Thoracic aorta (tissue), 2 donors: ENCODE measurements at regions not wholly inside any gene's neighbourhood (a gene's known extent, or its start where the extent isn't known, plus 50 kb on each side); places are given as distances from the start of the nearest gene placed in this dataset.

Source experiments
- ATAC-seq: fragments of 150-250 bp; one replicate; pipeline ENCODE4 v1.8.0; 2017; ENCODE audit warnings: low read depth; ENCODE audit not compliant: insufficient number of reproducible peaks, low FRiP score
- DNase-seq: peaks from one replicate; pipeline ENCODE4 v3.0.0-alpha.2; 2020; ENCODE audit warnings: low spot score
- H3K27ac ChIP-seq, 2 donors: fragments of 200-600 bp; sonication (generic); 1 replicate in 1 of 2; 2 replicates in 1 of 2; pipeline ENCODE4 v1.5.1; 2016; ENCODE audit warnings: mild to moderate bottlenecking in 2 of 2, moderate library complexity in 2 of 2
- H3K27me3 ChIP-seq: fragments of 200-600 bp; sonication (generic); replicated peaks from 2 replicates; pipeline ENCODE4 v1.6.0; 2016; ENCODE audit warnings: mild to moderate bottlenecking; ENCODE audit not compliant: insufficient read depth
- H3K36me3 ChIP-seq: fragments of 200-600 bp; sonication (generic); one replicate; pipeline ENCODE4 v1.5.1; 2016
- H3K4me1 ChIP-seq, 2 donors: fragments of 200-600 bp; sonication (generic); 1 replicate in 1 of 2; 2 replicates in 1 of 2; pipeline versions ENCODE4 v1.5.1 to v1.6.0; 2016; ENCODE audit warnings: low read depth in 2 of 2, mild to moderate bottlenecking in 1 of 2; ENCODE audit not compliant: control insufficient read depth in 1 of 2
- H3K4me3 ChIP-seq: fragments of 200-600 bp; sonication (generic); 2 replicates; pipeline ENCODE4 v1.5.1; 2016; ENCODE audit warnings: mild to moderate bottlenecking
- H3K9me3 ChIP-seq: fragments of 200-600 bp; sonication (generic); 2 replicates; pipeline ENCODE4 v1.5.1; 2016
- CTCF ChIP-seq: fragments of 200-600 bp; sonication (generic); IDR thresholded peaks from one replicate; pipeline ENCODE4 v1.5.1; 2019; ENCODE audit warnings: antibody characterized with exemption

GRCh38 chr6:167665698-167666330, 160.9 kb upstream of the AFDN start:
- H3K27ac ChIP-seq = no peak overlapping the region
- DNase-seq (no peak), ATAC-seq (no peak)
- no peaks in the 10 kb centered on the region for H3K9me3 ChIP-seq
- H3K36me3 ChIP-seq = no peaks in the 10 kb centered on the region
- no peaks in the 10 kb centered on the region for H3K27me3 ChIP-seq
- H3K4me3 ChIP-seq = no peak overlapping the region
- peaks cover under 1 to 3% of the 10 kb centered on the region in 2 donors for H3K4me1 ChIP-seq
- no peak for TF ChIP-seq CTCF

DNA sequence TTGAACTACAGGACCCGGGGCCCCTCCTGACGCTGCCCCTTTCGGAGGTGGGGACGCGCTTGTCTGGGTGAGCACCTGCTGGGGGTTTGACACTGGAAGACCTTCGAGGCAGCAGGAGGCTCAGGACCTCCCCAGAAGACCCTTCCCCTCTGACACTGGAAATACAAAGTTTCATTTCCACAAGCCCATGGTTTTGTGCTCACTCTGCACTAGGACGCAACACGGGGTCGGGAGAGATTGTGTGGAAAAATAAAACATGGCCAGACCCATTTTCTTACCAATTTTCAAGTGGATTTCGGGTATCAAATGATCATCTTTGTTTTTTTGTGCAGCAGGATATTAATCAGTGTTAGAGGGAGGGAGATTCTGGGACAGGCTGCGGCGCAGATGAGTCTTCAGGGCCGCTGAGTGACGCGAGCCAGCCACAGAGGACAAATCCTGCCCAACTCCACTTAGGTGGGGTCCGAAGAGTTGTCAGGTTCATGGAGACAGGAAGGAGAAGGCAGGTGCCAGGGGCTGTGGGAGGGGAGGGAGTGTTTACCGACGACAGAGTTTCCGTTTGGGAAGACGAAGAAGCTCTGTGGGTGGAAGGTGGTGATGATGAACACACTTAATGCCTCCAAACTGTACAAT, 160.0 kb upstream of the AFDN start:
- no peaks in the 10 kb centered on the region for H3K4me1 ChIP-seq
- no peak overlapping the region for H3K27ac ChIP-seq
- DNase-seq (no peak), ATAC-seq (no peak)
- no peak overlapping the region for H3K4me3 ChIP-seq
- no peaks in the 10 kb centered on the region for H3K9me3 ChIP-seq
- no peaks in the 10 kb centered on the region for H3K36me3 ChIP-seq
- H3K27me3 ChIP-seq = no peaks in the 10 kb centered on the region
- TF ChIP-seq CTCF = no peak

GRCh38 chr6:167667204-167668018, 159.3 kb upstream of the AFDN start:
- TF ChIP-seq CTCF = no peak

GRCh38 chr6:167668019-167668753, 158.5 kb upstream of the AFDN start:
- Histone ChIP-seq H3K36me3 (no peaks in the 10 kb centered on the region), H3K4me1 (no peaks in the 10 kb centered on the region), H3K9me3 (no peaks in the 10 kb centered on the region), H3K27me3 (no peaks in the 10 kb centered on the region), H3K27ac (no peak overlapping the region), H3K4me3 (no peak overlapping the region)
- ATAC-seq (no peak), DNase-seq (no peak)
- TF ChIP-seq CTCF = no peak

More at GRCh38 chr6:167667204-167668018, 159.3 kb upstream of the AFDN start:
- no peak overlapping the region for H3K4me3 ChIP-seq
- H3K27me3 ChIP-seq = no peaks in the 10 kb centered on the region
- DNase-seq (no peak), ATAC-seq (no peak)
- no peaks in the 10 kb centered on the region for H3K9me3 ChIP-seq
- H3K4me1 ChIP-seq = no peaks in the 10 kb centered on the region
- no peaks in the 10 kb centered on the region for H3K36me3 ChIP-seq
- H3K27ac ChIP-seq = no peak overlapping the region
